HUES6 (cell line): ENCODE measurements at regions not wholly inside any gene's neighbourhood (a gene's known extent, or its start where the extent isn't known, plus 50 kb on each side); places are given as distances from the start of the nearest gene placed in this dataset.

Experiments used
- H3K27ac ChIP-seq: 2 replicates; pipeline ENCODE4 v1.7.0; 2013; ENCODE audit warnings: low read depth, mild to moderate bottlenecking, low read length, inconsistent platforms
- H3K27me3 ChIP-seq: 2 replicates; pipeline ENCODE4 v1.6.1; 2013; ENCODE audit warnings: low read length; ENCODE audit not compliant: control insufficient read depth, insufficient read depth
- H3K36me3 ChIP-seq: 2 replicates; pipeline ENCODE4 v1.6.1; 2013; ENCODE audit warnings: low read length; ENCODE audit not compliant: control insufficient read depth, insufficient read depth
- H3K4me1 ChIP-seq: 2 replicates; pipeline ENCODE4 v1.6.1; 2013; ENCODE audit warnings: low read length; ENCODE audit not compliant: control insufficient read depth, insufficient read depth
- H3K4me3 ChIP-seq: 2 replicates; pipeline ENCODE4 v1.5.1; 2013; ENCODE audit warnings: low read depth, low read length
- H3K9ac ChIP-seq: one replicate; pipeline ENCODE4 v1.6.1; 2013; ENCODE audit warnings: mild to moderate bottlenecking, low read length
- H3K9me3 ChIP-seq: 2 replicates; pipeline ENCODE4 v1.6.1; 2013; ENCODE audit warnings: low read depth, low read length; ENCODE audit not compliant: control insufficient read depth, insufficient read depth

- H3K27ac ChIP-seq = peak overlapping the region; percentile 29; the same call in 1 of the 2 replicates
- H3K27me3 ChIP-seq = no peaks in the 10 kb centered on the region
- H3K36me3 ChIP-seq = no peaks in the 10 kb centered on the region
- no peak overlapping the region for H3K4me3 ChIP-seq
- no peak overlapping the region for H3K9ac ChIP-seq
- peaks cover 4% of the 10 kb centered on the region; the same call in 1 of the 2 replicates for H3K4me1 ChIP-seq
- H3K9me3 ChIP-seq = peaks cover 39% of the 10 kb centered on the region
These were observed 238.9 kb upstream of the API5 start for GRCh38 chr11:43072911-43073310.

GRCh38 chr11:43074810-43075209, 237.0 kb upstream of the API5 start:
- Histone ChIP-seq H3K9ac (no peak overlapping the region), H3K27me3 (no peaks in the 10 kb centered on the region), H3K36me3 (no peaks in the 10 kb centered on the region), H3K4me3 (no peak overlapping the region), H3K9me3 (peaks cover 29% of the 10 kb centered on the region), H3K27ac (no peak overlapping the region), H3K4me1 (peaks cover 4% of the 10 kb centered on the region; the same call in 1 of the 2 replicates)

DNA sequence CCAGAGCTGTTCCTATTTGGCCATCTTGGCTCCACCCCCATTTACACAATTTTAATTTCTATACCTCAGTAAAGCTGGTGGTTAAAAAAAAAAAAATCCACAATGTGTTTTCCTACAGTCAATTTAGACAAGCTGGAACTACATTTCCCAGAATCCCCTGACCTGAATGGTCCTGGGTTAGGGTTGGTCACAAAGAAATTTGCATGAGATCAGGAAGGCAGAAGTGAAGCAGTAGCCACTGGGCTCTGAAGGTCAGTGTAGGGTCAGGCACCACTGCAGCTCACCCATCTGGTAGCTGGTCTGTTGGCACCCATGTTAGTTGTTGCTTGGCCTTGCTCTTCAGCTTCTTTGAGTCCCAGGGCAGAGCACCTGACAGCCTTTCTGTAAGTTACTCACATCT, 210.7 kb upstream of the API5 start:
- Histone ChIP-seq H3K4me1 (no peaks in the 10 kb centered on the region), H3K36me3 (no peaks in the 10 kb centered on the region), H3K9ac (no peak overlapping the region), H3K4me3 (no peak overlapping the region), H3K9me3 (peaks cover 9% of the 10 kb centered on the region), H3K27ac (no peak overlapping the region), H3K27me3 (no peaks in the 10 kb centered on the region)

GRCh38 chr11:43116071-43116470, 195.7 kb upstream of the API5 start:
- Histone ChIP-seq H3K4me3 (no peak overlapping the region), H3K9ac (no peak overlapping the region), H3K27me3 (no peaks in the 10 kb centered on the region), H3K27ac (no peak overlapping the region), H3K4me1 (no peaks in the 10 kb centered on the region), H3K36me3 (no peaks in the 10 kb centered on the region), H3K9me3 (0 out of 2 replicates have a peak, but pooled peaks cover 2% of the 10 kb centered on the region)

GRCh38 chr11:43119275-43119970, 192.4 kb upstream of the API5 start:
- H3K9me3 ChIP-seq = 0 out of 2 replicates have a peak, but pooled peaks cover 2% of the 10 kb centered on the region
- no peaks in the 10 kb centered on the region for H3K27me3 ChIP-seq
- H3K9ac ChIP-seq = no peak overlapping the region
- no peaks in the 10 kb centered on the region for H3K36me3 ChIP-seq
- H3K4me1 ChIP-seq = no peaks in the 10 kb centered on the region
- H3K27ac ChIP-seq = no peak overlapping the region
- H3K4me3 ChIP-seq = no peak overlapping the region

- no peaks in the 10 kb centered on the region for H3K4me1 ChIP-seq
- H3K27me3 ChIP-seq = no peaks in the 10 kb centered on the region
- H3K4me3 ChIP-seq = no peak overlapping the region
- H3K9ac ChIP-seq = no peak overlapping the region
- H3K27ac ChIP-seq = no peak overlapping the region
- H3K9me3 ChIP-seq = no peaks in the 10 kb centered on the region
- no peaks in the 10 kb centered on the region for H3K36me3 ChIP-seq
These were observed 189.2 kb upstream of the API5 start for GRCh38 chr11:43122546-43122945.

DNA sequence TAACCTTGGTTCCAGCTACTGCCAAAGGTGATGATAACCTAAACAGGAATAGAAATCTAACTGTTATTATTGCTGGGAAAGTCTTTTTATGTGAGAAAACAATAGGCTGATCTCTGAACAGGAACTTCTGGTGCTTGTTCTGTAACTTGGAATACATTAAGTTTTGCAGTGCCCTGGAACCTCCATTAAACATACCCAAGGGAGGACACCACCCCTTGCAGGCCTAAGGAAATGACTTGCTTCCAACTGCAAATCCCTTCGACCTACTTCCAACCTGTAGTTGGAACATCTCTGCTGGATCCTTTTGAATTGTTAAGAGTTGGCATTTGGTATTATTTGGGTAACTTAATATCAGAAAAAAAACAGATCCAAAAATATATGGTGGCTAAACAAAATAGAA, 188.4 kb upstream of the API5 start:
- Histone ChIP-seq H3K9me3 (no peaks in the 10 kb centered on the region), H3K36me3 (no peaks in the 10 kb centered on the region), H3K4me3 (no peak overlapping the region), H3K27me3 (no peaks in the 10 kb centered on the region), H3K27ac (no peak overlapping the region), H3K4me1 (no peaks in the 10 kb centered on the region), H3K9ac (no peak overlapping the region)

- no peak overlapping the region for H3K9ac ChIP-seq
- H3K4me3 ChIP-seq = no peak overlapping the region
- no peaks in the 10 kb centered on the region for H3K27me3 ChIP-seq
- H3K4me1 ChIP-seq = no peaks in the 10 kb centered on the region
- no peaks in the 10 kb centered on the region for H3K9me3 ChIP-seq
- H3K36me3 ChIP-seq = no peaks in the 10 kb centered on the region
- H3K27ac ChIP-seq = no peak overlapping the region
These were observed 187.4 kb upstream of the API5 start for GRCh38 chr11:43124272-43124935.

- H3K27me3 ChIP-seq = no peaks in the 10 kb centered on the region
- H3K4me3 ChIP-seq = no peak overlapping the region
- no peaks in the 10 kb centered on the region for H3K9me3 ChIP-seq
- no peaks in the 10 kb centered on the region for H3K4me1 ChIP-seq
- H3K36me3 ChIP-seq = no peaks in the 10 kb centered on the region
- H3K27ac ChIP-seq = no peak overlapping the region
- H3K9ac ChIP-seq = no peak overlapping the region
These were observed 182.5 kb upstream of the API5 start for GRCh38 chr11:43129329-43129728.

DNA sequence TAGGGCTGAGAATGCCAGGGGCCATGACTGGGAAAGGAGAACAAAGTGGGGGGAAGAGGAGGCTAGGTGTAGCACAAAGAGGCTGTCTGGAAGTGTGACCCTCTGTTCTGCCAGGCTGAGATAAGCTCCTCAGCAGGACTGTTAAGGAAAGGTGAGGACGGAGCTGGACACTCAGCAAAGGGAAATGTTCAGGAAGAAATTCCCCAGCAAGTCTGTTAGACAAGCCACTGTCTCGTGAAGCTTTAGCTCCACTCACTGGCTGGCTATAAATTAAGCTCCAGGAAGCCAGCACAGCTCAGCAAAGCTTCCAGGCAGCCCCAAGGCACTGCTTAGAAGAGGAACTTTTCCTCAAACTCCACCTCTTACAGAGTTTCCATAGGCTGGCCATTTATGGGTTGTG, 181.2 kb upstream of the API5 start:
- Histone ChIP-seq H3K4me1 (no peaks in the 10 kb centered on the region), H3K9me3 (no peaks in the 10 kb centered on the region), H3K27me3 (no peaks in the 10 kb centered on the region), H3K4me3 (no peak overlapping the region), H3K9ac (no peak overlapping the region), H3K27ac (no peak overlapping the region), H3K36me3 (no peaks in the 10 kb centered on the region)

DNA sequence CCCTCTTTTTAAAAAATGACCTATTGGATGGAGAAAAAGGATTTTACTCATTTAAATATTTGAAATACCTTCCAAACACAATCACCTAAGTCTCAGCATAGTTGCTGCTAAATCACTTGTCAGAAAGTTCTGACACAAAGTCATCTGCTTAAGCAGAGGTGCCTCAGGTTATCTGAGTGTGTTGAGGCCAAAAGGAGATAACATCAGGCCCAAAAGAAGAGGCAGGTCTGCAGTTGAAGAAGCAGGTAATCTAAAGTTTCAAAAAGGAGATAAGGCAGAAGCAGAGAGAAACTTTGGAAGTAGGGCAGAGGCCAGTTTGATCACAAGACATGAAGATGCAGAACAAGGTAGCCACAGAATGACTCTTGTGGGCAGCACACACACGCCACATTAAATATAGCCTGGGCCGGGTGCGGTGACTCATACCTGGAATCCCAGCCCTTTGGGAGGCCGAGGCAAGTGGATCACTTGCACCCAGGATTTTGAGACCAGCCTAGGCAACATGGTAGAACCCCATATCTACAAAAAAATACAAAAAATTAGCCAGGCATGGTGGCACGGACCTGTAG, 175.7 kb upstream of the API5 start:
- no peaks in the 10 kb centered on the region for H3K27me3 ChIP-seq
- peaks cover 6% of the 10 kb centered on the region; the same call in 1 of the 2 replicates for H3K9me3 ChIP-seq
- H3K4me3 ChIP-seq = no peak overlapping the region
- no peak overlapping the region for H3K9ac ChIP-seq
- no peaks in the 10 kb centered on the region for H3K4me1 ChIP-seq
- no peak overlapping the region for H3K27ac ChIP-seq
- no peaks in the 10 kb centered on the region for H3K36me3 ChIP-seq
